ENCODE measurements at regions not wholly inside any gene's neighbourhood (a gene's known extent, or its start where the extent isn't known, plus 50 kb on each side); places are given as distances from the start of the nearest gene placed in this dataset.
"Not testable (repeated sequence)": the region's sequence is repeated elsewhere in the genome, so short reads cannot be mapped to it uniquely, and the experiment has no call there.

DNA sequence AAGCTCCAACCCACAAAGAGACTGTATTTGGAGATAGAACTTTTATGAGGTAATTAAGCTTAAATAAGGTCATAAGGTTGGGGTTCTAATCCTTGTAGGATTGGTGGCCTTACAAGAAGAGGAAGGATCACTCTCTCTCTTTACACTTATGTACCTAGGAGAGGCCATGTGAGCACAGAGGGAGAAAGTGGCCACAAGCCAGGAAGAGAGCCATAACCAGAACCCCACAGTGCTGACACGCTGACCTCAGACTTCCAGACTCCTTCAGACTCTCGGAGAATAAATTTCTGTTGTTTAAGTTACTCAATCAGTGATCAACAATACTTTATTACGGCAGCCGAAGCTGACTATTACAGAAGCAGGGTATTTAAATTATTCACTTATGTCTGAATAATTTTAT, 430.5 kb upstream of the EPHA7 start:
- Histone ChIP-seq H3K36me3 (ENCODE audit: control insufficient read depth in 2 of 3, insufficient read depth in 3 of 3, low read length in 3 of 3) (no peaks in the 10 kb centered on the region), H3K9ac (ENCODE audit: low read length in 3 of 3) (no peak overlapping the region), H3K4me3 (ENCODE audit: low read length in 3 of 3) (no peak overlapping the region), H3K9me3 (ENCODE audit: control insufficient read depth in 2 of 3, insufficient read depth in 1 of 3, low read length in 3 of 3) (no peaks in the 10 kb centered on the region), H3K4me1 (ENCODE audit: control insufficient read depth in 2 of 3, insufficient read depth in 2 of 3, low read depth in 1 of 3, low read length in 3 of 3) (no peaks in the 10 kb centered on the region), H3K27ac (ENCODE audit: low read depth in 2 of 2, low read length in 2 of 2) (no peak overlapping the region), H3K27me3 (ENCODE audit: control insufficient read depth, insufficient read depth, low read length) (no peaks in the 10 kb centered on the region)
- DNase-seq (no peak), FAIRE-seq (no peak)
- TF ChIP-seq, protein P1, sequence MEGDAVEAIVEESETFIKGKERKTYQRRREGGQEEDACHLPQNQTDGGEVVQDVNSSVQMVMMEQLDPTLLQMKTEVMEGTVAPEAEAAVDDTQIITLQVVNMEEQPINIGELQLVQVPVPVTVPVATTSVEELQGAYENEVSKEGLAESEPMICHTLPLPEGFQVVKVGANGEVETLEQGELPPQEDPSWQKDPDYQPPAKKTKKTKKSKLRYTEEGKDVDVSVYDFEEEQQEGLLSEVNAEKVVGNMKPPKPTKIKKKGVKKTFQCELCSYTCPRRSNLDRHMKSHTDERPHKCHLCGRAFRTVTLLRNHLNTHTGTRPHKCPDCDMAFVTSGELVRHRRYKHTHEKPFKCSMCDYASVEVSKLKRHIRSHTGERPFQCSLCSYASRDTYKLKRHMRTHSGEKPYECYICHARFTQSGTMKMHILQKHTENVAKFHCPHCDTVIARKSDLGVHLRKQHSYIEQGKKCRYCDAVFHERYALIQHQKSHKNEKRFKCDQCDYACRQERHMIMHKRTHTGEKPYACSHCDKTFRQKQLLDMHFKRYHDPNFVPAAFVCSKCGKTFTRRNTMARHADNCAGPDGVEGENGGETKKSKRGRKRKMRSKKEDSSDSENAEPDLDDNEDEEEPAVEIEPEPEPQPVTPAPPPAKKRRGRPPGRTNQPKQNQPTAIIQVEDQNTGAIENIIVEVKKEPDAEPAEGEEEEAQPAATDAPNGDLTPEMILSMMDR (IDR thresholded peaks at IDR 0.05; ENCODE audit: borderline replicate concordance, extremely low read depth, insufficient read depth) = no peak
- intact Hi-C loops (cut with DNase I) = no loop called here

DNA sequence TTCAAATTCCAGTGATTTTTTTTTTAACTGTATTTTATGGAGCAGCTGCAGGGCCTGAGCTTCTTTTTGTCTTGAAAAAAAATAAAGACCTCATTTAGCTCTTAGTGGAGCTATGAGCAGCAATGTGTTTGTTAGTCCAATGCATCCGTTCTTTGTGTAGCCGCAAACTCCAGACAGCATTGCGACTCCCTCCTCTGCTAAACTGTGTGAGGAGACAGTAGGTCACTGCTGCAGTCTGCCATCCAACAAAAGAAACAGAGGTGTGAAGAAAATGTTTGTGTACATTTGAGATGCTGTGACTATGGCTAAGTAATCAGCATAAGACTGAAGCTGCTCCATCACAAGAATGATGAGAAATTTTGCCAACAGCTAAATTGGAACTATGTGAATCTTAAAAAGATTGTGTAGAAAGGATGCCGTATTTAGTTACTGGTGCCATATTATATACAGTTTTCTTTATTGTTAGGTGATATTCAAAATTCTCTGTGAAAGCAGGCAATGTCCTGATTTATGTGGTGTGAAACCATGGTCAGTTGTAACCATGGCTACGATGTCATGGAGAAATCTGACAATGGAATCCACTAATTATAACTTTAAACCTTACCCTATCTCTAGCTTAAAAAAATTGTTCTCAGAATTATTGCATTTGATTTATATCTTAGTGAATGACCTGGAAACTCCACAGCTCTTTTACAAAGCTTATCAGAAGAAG, 428.8 kb upstream of the EPHA7 start:
- FAIRE-seq = no peak
- intact Hi-C loops (cut with DNase I) = no loop called here
- H3K9ac ChIP-seq (ENCODE audit: low read length in 3 of 3) = no peak overlapping the region
- H3K4me3 ChIP-seq (ENCODE audit: low read length in 3 of 3) = no peak overlapping the region
- no peaks in the 10 kb centered on the region for H3K36me3 ChIP-seq (ENCODE audit: control insufficient read depth in 2 of 3, insufficient read depth in 3 of 3, low read length in 3 of 3)
- DNase-seq = no peak
- no peaks in the 10 kb centered on the region for H3K27me3 ChIP-seq (ENCODE audit: control insufficient read depth, insufficient read depth, low read length)
- H3K27ac ChIP-seq (ENCODE audit: low read depth in 2 of 2, low read length in 2 of 2) = no peak overlapping the region
- TF ChIP-seq, protein P1 (IDR thresholded peaks at IDR 0.05; ENCODE audit: borderline replicate concordance, extremely low read depth, insufficient read depth) = no peak
- H3K4me1 ChIP-seq (ENCODE audit: control insufficient read depth in 2 of 3, insufficient read depth in 2 of 3, low read depth in 1 of 3, low read length in 3 of 3) = no peaks in the 10 kb centered on the region
- H3K9me3 ChIP-seq (ENCODE audit: control insufficient read depth in 2 of 3, insufficient read depth in 1 of 3, low read length in 3 of 3) = no peaks in the 10 kb centered on the region

DNA sequence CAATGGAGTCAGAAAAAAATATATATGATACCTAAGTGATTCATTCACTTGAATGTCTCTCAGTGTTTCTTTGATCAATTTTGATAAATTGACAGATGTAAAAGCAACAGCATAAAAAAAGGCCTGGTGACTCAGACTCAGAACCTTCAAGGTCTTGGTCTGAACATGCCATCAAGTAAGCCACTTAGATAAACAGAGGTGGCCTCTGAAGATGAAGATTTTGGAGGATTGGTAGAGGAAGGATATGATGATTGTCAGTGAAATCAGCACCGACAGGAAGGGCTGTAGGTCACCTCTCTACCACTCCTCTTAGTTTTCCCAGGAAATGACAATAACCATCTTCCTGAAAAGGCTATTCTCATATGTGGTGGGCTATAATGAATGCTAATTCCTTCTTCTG, 422.8 kb upstream of the EPHA7 start:
- intact Hi-C loops (cut with DNase I) = no loop called here
- H3K9me3 ChIP-seq (ENCODE audit: control insufficient read depth in 2 of 3, insufficient read depth in 1 of 3, low read length in 3 of 3) = peaks cover 0 to 2% (median 0%) of the 10 kb centered on the region in 3 donors
- FAIRE-seq = no peak

DNA sequence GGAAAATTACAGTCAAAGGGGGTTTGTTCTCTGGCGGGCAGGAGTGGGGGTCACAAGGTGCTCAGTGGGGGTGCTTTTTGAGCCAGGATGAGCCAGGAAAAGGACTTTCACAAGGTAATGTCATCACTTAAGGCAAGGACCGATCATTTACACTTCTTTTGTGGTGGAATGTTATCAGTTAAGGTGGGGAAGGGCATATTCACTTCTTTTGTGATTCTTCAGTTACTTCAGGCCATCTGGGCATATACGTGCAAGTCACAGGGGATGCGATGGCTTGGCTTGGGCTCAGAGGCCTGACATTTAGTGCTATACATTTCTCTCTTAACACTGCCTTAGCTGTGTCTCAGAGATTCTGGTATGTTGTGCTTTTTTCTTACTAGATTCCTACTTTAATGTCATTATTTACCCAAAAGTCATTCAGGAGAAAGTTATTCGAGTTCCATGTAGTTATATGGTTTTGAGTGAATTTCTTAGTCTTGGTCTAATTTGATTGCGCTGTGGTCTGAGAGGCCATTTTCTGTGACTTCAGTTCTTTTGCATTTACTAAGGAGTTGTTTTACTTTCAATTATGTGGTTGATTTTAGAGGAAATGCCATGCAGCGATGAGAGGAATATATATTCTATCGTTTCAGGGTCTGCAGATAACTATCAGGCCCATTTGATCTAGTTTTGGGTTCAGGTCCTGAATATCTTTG, 416.2 kb upstream of the EPHA7 start:
- not testable (repeated sequence) for H3K4me1 ChIP-seq (ENCODE audit: control insufficient read depth in 2 of 3, insufficient read depth in 2 of 3, low read depth in 1 of 3, low read length in 3 of 3)

More for the DNA sequence above, 422.8 kb upstream of the EPHA7 start:
- H3K27me3 ChIP-seq (ENCODE audit: control insufficient read depth, insufficient read depth, low read length) = no peaks in the 10 kb centered on the region
- TF ChIP-seq, protein P1 (IDR thresholded peaks at IDR 0.05; ENCODE audit: borderline replicate concordance, extremely low read depth, insufficient read depth) = no peak
- H3K27ac ChIP-seq (ENCODE audit: low read depth in 2 of 2, low read length in 2 of 2) = no peak overlapping the region
- no peaks in the 10 kb centered on the region for H3K4me1 ChIP-seq (ENCODE audit: control insufficient read depth in 2 of 3, insufficient read depth in 2 of 3, low read depth in 1 of 3, low read length in 3 of 3)
- H3K9ac ChIP-seq (ENCODE audit: low read length in 3 of 3) = no peak overlapping the region
- H3K36me3 ChIP-seq (ENCODE audit: control insufficient read depth in 2 of 3, insufficient read depth in 3 of 3, low read length in 3 of 3) = no peaks in the 10 kb centered on the region
- DNase-seq = no peak
- no peak overlapping the region for H3K4me3 ChIP-seq (ENCODE audit: low read length in 3 of 3)

DNA sequence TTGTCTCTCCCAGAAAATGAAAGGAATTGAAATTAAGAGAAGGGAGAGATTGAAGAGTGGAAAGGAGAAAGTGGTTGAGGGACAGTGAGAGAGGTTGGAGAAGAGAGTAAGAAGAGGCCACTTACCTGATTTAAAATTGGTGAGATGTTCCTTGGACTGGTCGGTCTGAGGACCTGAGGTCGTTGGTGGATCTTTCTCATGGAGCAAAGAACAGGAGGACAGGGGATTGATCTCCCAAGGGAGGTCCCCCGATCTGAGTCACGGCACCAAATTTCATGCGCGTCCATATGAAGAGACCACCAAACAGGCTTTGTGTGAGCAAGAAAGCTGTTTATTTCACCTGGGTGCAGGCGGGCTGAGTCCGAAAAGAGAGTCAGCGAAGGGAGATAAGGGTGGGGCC, 415.7 kb upstream of the EPHA7 start:
- H3K36me3 ChIP-seq (ENCODE audit: control insufficient read depth in 2 of 3, insufficient read depth in 3 of 3, low read length in 3 of 3); FAIRE-seq; intact Hi-C loops (cut with DNase I); H3K27ac ChIP-seq (ENCODE audit: low read depth in 2 of 2, low read length in 2 of 2); H3K4me1 ChIP-seq (ENCODE audit: control insufficient read depth in 2 of 3, insufficient read depth in 2 of 3, low read depth in 1 of 3, low read length in 3 of 3); H3K9ac ChIP-seq (ENCODE audit: low read length in 3 of 3); H3K4me3 ChIP-seq (ENCODE audit: low read length in 3 of 3); H3K9me3 ChIP-seq (ENCODE audit: control insufficient read depth in 2 of 3, insufficient read depth in 1 of 3, low read length in 3 of 3); DNase-seq; H3K27me3 ChIP-seq (ENCODE audit: control insufficient read depth, insufficient read depth, low read length): not testable (repeated sequence)

More for the DNA sequence above, 416.2 kb upstream of the EPHA7 start:
- H3K27ac ChIP-seq (ENCODE audit: low read depth in 2 of 2, low read length in 2 of 2); DNase-seq; H3K9me3 ChIP-seq (ENCODE audit: control insufficient read depth in 2 of 3, insufficient read depth in 1 of 3, low read length in 3 of 3); intact Hi-C loops (cut with DNase I); H3K27me3 ChIP-seq (ENCODE audit: control insufficient read depth, insufficient read depth, low read length); FAIRE-seq; H3K36me3 ChIP-seq (ENCODE audit: control insufficient read depth in 2 of 3, insufficient read depth in 3 of 3, low read length in 3 of 3); H3K4me3 ChIP-seq (ENCODE audit: low read length in 3 of 3); H3K9ac ChIP-seq (ENCODE audit: low read length in 3 of 3): not testable (repeated sequence)

DNA sequence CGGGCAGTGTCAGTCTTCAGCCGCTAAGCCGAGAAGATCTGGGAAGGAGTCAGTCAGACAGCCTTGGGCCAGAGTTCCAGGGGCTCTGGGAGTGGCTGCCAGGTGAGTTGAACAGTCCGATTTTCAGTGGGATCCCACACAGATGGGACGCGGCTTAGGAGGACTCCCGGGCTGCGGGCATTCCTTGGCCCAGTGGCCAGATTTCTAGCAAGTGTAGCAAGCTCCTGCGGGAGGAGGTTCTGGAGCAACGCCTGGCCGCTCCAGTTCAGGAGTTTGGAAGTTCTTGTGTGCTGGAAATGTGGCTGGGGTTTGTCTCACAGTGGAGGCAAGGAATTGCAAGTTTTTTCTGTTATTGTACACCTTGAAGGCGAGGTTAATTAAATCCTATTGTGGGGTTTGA, 414.0 kb upstream of the EPHA7 start:
- FAIRE-seq; H3K9me3 ChIP-seq (ENCODE audit: control insufficient read depth in 2 of 3, insufficient read depth in 1 of 3, low read length in 3 of 3); H3K9ac ChIP-seq (ENCODE audit: low read length in 3 of 3); DNase-seq; H3K4me1 ChIP-seq (ENCODE audit: control insufficient read depth in 2 of 3, insufficient read depth in 2 of 3, low read depth in 1 of 3, low read length in 3 of 3); H3K4me3 ChIP-seq (ENCODE audit: low read length in 3 of 3); intact Hi-C loops (cut with DNase I); H3K27me3 ChIP-seq (ENCODE audit: control insufficient read depth, insufficient read depth, low read length); H3K36me3 ChIP-seq (ENCODE audit: control insufficient read depth in 2 of 3, insufficient read depth in 3 of 3, low read length in 3 of 3); H3K27ac ChIP-seq (ENCODE audit: low read depth in 2 of 2, low read length in 2 of 2): not testable (repeated sequence)

All from kidney (tissue), 13 donors.